Activated CD4-positive, alpha-beta T cell treated with anti-CD3 and anti-CD28 coated beads for 36 hours (primary cell): ENCODE measurements at regions not wholly inside any gene's neighbourhood (a gene's known extent, or its start where the extent isn't known, plus 50 kb on each side); places are given as distances from the start of the nearest gene placed in this dataset.
"Not testable (repeated sequence)": the region's sequence is repeated elsewhere in the genome, so short reads cannot be mapped to it uniquely, and the experiment has no call there.

ENCODE experiments used
- ATAC-seq: fragments of 200-7000 bp; cut with Tn5 transposase; one replicate; pipeline ENCODE4 v1.10.0; 2021; ENCODE audit warnings: mild to moderate bottlenecking, moderate library complexity
- CTCF ChIA-PET: fragments of 350-600 bp; sonication (Branson Sonifier 250); formaldehyde crosslinking; loops from one replicate; lab custom pipeline; 2021; ENCODE audit warnings: antibody characterized with exemption; lab: Charles Lee
- POLR2A ChIA-PET: fragments of 350-600 bp; sonication (Branson Sonifier 250); formaldehyde crosslinking; loops from one replicate; lab custom pipeline; 2021; ENCODE audit warnings: antibody characterized with exemption, inconsistent platforms; lab: Charles Lee
- DNase-seq: peaks from one replicate; pipeline ENCODE4 v3.0.0-alpha.2; 2020
- H3K27ac Mint-ChIP-seq: one replicate; pipeline ENCODE4 v1.8.0; 2021; ENCODE audit warnings: mixed read lengths
- H3K27me3 Mint-ChIP-seq: one replicate; pipeline ENCODE4 v1.8.0; 2021; ENCODE audit warnings: mixed read lengths
- H3K36me3 Mint-ChIP-seq: one replicate; pipeline ENCODE4 v1.8.0; 2021; ENCODE audit warnings: low read depth, mixed read lengths
- H3K4me1 Mint-ChIP-seq: one replicate; pipeline ENCODE4 v1.8.0; 2021; ENCODE audit warnings: mixed read lengths
- H3K4me3 Mint-ChIP-seq: one replicate; pipeline ENCODE4 v1.8.0; 2021; ENCODE audit warnings: mild to moderate bottlenecking, moderate library complexity, mixed read lengths
- H3K9me3 Mint-ChIP-seq: one replicate; pipeline ENCODE4 v1.8.0; 2021; ENCODE audit warnings: low read depth, mixed read lengths
- intact Hi-C, 2 experiments: fragments of 100-400 bp; cut with DNase I in 1 of 2; cut with micrococcal nuclease in 1 of 2; formaldehyde crosslinking; loops; one replicate each; pipeline versions ENCODE4 v1.14.2 to v1.15.1; 2022 to 2024; cut with DNase I, micrococcal nuclease

DNA sequence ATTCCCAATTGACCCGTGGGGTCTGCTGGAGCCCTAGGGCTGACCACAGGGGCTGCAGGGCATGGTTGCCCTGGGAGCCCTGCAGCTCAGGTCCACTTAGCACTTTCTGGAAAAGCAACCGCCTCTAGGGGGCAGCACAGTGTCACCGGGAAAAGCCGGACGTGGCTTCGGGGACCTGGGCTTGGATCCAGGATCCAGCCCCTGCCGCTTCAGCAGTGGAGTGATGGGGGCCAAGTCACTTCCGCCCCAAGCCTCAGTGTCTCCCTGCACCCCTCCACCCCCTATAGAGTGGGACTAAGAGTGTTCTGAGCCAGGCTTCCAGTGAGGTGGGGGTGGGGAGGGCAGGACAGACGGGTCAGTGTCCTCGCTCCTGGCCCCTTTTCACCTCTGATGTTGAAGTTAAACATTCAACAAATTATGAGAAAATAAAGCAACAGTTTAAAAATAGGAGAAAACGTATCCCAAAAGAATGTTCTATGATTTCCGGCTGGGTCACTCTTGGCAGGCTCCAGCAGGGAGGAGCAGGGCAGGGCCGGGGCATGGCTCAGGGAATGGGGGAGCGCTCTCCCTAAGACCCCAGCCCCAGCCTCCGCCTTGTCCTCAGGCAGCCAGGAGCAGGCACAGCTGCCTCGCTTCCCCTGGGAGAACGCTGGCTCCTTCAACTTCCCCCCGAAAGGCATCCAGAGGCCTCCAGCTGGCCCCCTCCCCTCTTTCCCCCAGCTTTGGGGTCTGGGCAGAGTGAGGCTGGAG, 96.5 kb upstream of the FGF3 start:
- H3K27me3 Mint-ChIP-seq = peaks cover 31% of the 10 kb centered on the region
- no peak overlapping the region for H3K4me3 Mint-ChIP-seq
- no peak overlapping the region for H3K27ac Mint-ChIP-seq
- H3K9me3 Mint-ChIP-seq = no peaks in the 10 kb centered on the region
- no peaks in the 10 kb centered on the region for H3K36me3 Mint-ChIP-seq
- peak; percentile 79 for DNase-seq
- peaks cover 2% of the 10 kb centered on the region for H3K4me1 Mint-ChIP-seq
- POLR2A ChIA-PET = no interaction called here
- CTCF ChIA-PET = interaction anchor here (0.6 to 1.0 kb wide), 4 partner anchors 22 to 810 kb away, joined by 3 to 5 read pairs (median 3); no protein-coding TSS in a partner anchor
- ATAC-seq = no peak
- intact Hi-C loops = no loop called here

DNA sequence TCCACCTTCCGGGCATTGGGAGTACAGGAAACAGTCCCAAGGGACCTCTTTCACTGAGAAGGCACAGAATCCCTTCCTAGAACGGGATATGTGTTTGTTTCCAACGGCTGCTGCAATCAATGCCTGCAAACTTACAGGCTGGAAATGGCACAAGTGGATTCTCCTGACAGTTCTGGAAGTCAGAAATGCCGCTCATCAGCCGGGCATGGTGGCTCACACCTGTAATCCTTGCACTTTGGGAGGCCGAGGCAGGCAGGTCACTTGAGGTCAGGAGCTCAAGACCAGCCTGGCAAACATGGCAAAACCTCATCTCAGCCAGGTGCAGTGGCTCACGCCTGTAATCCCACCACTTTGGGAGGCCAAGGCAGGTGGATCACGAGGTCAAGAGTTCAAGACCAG, 97.0 kb upstream of the FGF3 start:
- H3K36me3 Mint-ChIP-seq, DNase-seq, intact Hi-C loops, H3K4me3 Mint-ChIP-seq, H3K4me1 Mint-ChIP-seq, ATAC-seq, H3K9me3 Mint-ChIP-seq, H3K27ac Mint-ChIP-seq: not testable (repeated sequence)
- peaks cover 25% of the 10 kb centered on the region for H3K27me3 Mint-ChIP-seq
- POLR2A ChIA-PET = interaction anchor here (0.6 to 0.7 kb wide), 2 partner anchors 14 to 256 kb away, joined by 3 to 5 read pairs; no protein-coding TSS in a partner anchor
- CTCF ChIA-PET = interaction anchor here (0.6 to 1.0 kb wide), 4 partner anchors 23 to 809 kb away, joined by 3 to 5 read pairs (median 3); no protein-coding TSS in a partner anchor

DNA sequence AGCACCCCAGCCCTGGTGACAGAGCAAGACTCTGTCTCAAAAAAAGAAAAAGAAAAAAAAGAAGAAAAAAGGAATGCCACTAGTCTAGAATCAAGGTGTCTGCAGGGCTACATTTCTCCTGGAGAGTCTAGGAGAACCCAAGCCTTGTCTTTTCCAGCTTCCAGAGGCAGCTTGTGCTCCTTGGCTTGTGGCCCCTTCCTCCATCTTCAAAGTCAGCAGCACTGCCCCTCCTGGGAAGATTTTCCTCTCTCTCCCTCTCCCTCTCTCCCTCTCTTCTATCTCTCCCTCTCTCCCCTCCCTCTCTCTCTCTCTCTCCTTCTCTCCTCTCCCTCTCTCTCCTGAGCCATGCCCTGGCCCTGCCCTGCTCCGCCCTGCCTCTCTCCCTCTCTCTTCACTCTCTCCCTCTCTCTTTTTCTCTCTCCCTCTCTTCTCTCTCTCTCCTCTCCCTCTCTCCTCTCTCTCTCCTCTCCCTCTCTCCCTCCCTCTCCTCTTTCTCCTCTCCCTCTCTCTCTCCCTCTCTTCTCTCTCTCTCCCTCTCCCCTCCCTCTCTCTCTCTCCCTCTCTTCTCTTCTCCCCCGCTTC, 97.7 kb upstream of the FGF3 start:
- Mint-ChIP-seq H3K27ac (no peak overlapping the region), H3K4me3 (no peak overlapping the region), H3K4me1 (peaks cover 2% of the 10 kb centered on the region), H3K27me3 (peaks cover 20% of the 10 kb centered on the region), H3K36me3 (no peaks in the 10 kb centered on the region), H3K9me3 (no peaks in the 10 kb centered on the region)
- ATAC-seq (no peak), DNase-seq (no peak)
- intact Hi-C loops = no loop called here
- CTCF ChIA-PET = interaction anchor here (0.6 to 1.0 kb wide), 3 partner anchors 23 to 809 kb away, joined by 3 to 5 read pairs (median 3); no protein-coding TSS in a partner anchor
- POLR2A ChIA-PET = interaction anchor here (0.6 to 0.7 kb wide), 2 partner anchors 13 to 255 kb away, joined by 3 to 5 read pairs; no protein-coding TSS in a partner anchor

DNA sequence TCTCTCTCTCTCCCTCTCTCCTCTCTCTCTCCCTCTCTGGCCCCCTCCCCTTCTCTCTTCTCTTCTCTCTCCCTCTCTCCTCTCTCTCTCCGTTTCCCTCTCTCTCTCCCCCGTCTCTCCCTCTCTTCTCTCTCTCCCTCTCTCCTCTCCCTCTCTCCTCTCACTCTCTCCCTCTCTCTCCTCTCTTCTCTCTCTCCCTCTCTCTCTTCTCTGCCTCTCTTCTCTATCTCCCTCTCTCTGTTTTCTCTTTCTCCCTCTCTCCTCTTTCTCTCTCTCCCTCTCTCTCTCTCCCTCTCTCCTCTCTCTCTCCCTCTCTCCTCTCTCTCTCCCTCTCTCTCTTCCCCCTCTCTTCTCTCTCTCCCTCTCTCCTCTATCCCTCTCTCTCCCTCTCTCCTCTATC, 98.3 kb upstream of the FGF3 start:
- Mint-ChIP-seq H3K27me3 (peaks cover 16% of the 10 kb centered on the region), H3K4me1 (peaks cover 2% of the 10 kb centered on the region), H3K9me3 (no peaks in the 10 kb centered on the region), H3K27ac (no peak overlapping the region), H3K36me3 (no peaks in the 10 kb centered on the region), H3K4me3 (no peak overlapping the region)
- ATAC-seq = no peak
- ChIA-PET POLR2A (no interaction called here), CTCF (interaction anchor here (0.7 to 1.3 kb wide), 2 partner anchors 11 to 54 kb away, joined by 3 to 4 read pairs; no protein-coding TSS in a partner anchor)
- intact Hi-C loops = no loop called here
- no peak for DNase-seq

DNA sequence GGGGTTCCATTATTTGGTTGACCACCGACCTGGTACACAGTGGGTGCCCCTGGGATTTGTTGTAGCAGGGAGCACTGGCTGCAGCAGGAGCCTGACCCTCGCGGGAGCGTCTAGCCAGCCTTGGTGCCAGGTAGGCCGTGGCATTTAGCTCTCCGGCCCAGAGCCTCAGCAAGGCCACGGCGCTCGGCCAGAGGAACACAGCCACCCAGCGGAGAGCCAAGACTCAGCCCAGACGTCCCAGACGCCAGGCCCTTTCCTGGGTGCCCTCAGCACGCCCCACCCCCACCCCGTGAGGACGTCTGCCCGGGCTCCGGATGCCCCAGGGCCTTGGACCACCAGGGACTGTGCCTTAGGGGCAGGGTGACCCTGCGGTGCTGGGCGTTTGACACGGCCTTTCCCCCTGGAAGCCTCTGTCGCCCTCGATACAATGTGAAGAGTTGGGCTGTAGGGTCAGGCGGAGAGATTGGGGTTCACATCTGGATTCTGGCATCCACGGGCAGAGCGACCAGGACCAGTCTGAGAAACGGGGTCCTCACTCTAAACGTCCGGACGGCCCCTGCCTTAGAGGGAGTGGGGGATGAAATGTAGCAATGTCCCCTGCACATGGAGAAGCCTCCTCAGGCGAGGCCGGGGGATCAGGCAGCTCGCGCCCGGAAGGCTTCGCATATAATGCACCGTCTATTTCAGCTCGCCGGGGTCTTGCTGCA, 99.2 kb upstream of the FGF3 start:
- ChIA-PET CTCF (interaction anchor here (0.7 to 1.3 kb wide), 9 partner anchors 11 to 482 kb away, joined by 3 to 8 read pairs (median 3); partner anchors contain the start of gene LTO1), POLR2A (no interaction called here)
- peaks cover 21% of the 10 kb centered on the region for H3K27me3 Mint-ChIP-seq
- ATAC-seq = no peak
- H3K4me3 Mint-ChIP-seq = no peak overlapping the region
- H3K9me3 Mint-ChIP-seq = no peaks in the 10 kb centered on the region
- H3K4me1 Mint-ChIP-seq = peaks cover 2% of the 10 kb centered on the region
- no peaks in the 10 kb centered on the region for H3K36me3 Mint-ChIP-seq
- intact Hi-C loops = loop anchor here (1.0 to 2.0 kb wide), 2 partner anchors 272 to 273 kb away; no protein-coding TSS in a partner anchor
- no peak overlapping the region for H3K27ac Mint-ChIP-seq
- DNase-seq = no peak

DNA sequence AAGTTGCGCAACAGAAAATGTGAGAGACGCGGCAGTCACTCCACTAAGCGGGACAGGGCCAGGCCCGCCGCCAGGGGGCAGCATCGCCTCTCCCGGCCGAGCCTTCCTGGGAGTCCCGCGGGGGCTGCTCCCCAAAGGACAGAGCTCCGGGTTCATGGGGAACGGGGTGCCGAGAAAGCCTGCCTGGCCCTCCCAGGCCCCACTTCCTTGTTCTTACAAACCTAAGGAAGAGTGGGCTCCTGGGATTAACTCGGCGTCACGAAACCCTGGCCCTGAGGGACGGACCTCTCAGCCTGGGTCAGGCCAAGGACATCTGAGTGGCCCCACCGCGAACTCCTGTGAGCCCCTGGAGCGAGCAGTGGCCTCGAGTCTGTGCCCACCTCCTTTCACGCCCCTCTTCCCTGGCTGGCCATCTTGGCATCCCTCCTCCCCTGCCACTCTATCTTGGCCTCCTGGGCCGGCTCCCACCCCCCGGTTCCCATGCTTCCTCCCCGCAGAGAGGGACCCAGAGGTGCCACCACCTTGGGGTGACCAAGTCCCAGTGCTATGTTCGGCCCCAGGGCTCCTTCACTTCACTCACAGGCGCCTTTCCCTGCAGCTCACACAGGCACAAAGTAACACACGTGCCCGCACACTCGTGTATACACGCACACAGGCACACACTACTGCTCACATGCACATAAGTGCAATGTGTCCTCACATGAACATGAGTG, 99.9 kb upstream of the FGF3 start:
- Mint-ChIP-seq H3K9me3 (no peaks in the 10 kb centered on the region), H3K27me3 (peaks cover 27% of the 10 kb centered on the region), H3K4me1 (peaks cover 2% of the 10 kb centered on the region), H3K36me3 (no peaks in the 10 kb centered on the region), H3K4me3 (no peak overlapping the region), H3K27ac (no peak overlapping the region)
- DNase-seq = peak; percentile 85
- ChIA-PET CTCF (interaction anchor here (0.6 to 1.3 kb wide), 9 partner anchors 10 to 481 kb away, joined by 3 to 8 read pairs (median 4); partner anchors contain the start of gene LTO1), POLR2A (no interaction called here)
- intact Hi-C loops = loop anchor here (1.0 to 2.0 kb wide), 3 partner anchors 272 to 277 kb away; no protein-coding TSS in a partner anchor
- ATAC-seq = peak; percentile 71

DNA sequence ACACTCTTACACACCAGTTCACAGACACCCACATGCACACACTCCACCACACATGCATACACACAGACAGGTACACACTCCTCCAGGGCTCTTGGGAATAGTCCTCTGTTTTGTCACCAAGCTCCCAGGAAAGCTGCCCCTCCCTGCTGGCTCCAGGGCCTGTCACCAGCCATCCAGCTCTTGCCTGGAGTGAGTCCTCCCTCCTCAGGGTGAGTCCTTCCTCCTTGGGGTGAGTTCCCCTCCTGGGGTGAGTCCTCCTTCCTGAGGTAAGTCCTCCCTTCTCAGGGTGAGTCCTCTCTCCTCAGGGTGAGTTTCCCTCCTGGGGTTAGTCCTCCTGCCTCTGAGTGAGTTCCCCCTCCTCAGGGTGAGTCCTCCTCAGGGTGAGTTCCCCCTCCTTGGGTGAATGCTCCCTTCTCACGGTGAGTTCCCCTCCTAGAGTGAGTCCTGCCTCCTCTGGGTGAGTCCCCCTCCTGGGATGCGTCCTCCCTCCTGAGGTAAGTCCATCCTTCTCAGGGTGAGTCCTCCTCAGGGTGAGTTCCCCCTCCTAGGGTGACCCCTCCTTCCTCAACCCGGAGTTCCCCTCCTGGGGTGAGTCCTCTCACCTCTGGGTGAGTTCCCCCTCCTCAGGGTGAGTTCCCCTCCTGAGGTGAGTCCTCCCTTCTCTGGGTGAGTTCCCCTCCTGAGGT, 100.6 kb upstream of the FGF3 start:
- Mint-ChIP-seq H3K4me3 (no peak overlapping the region), H3K36me3 (no peaks in the 10 kb centered on the region), H3K27me3 (peaks cover 33% of the 10 kb centered on the region), H3K4me1 (peaks cover 2% of the 10 kb centered on the region), H3K27ac (no peak overlapping the region), H3K9me3 (no peaks in the 10 kb centered on the region)
- intact Hi-C loops = loop anchor here (1.0 to 2.0 kb wide), 2 partner anchors 271 to 276 kb away; no protein-coding TSS in a partner anchor
- no peak for DNase-seq
- ChIA-PET CTCF (no interaction called here), POLR2A (no interaction called here)
- ATAC-seq = peak; percentile 16

DNA sequence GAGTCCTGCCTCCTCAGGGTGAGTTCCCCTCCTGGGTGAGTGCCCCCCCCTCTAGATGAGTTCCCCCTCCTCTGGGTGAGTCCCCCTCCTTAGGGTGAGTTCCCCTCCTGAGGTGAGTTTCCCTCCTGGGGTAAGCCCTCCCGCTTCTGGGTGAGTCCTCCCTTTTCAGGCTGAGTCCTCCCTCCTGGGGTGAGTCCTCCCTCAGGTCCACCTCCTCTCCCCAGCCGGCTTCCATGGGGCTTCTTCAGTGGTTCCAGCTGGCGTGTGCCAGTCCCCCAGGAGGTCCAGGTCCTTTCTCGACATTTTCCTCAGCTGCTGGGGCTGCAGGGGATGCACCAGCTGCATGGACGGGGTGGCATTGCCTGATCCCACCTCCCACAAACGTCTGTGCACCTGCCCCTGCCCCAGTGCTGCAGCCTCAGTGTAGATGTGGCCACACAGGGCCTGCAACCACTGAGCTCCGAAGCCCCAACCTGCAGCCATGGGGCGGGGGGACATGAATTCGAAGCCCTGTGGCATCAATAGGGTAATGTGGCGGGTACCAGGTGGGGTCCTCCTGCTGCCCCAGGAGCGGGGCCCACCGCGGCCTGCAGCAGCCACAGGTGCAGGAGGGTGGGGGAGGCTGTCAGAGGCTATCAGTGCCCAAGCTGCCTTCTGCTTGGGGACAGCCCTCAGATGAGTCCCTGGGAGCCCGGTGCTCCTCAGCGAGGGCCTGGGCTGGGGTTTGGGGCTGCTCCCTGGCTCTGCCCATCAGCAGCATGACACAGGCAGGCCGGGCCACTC, 101.3 kb upstream of the FGF3 start:
- Mint-ChIP-seq H3K9me3 (no peaks in the 10 kb centered on the region), H3K36me3 (no peaks in the 10 kb centered on the region), H3K4me3 (no peak overlapping the region), H3K4me1 (peaks cover 2% of the 10 kb centered on the region), H3K27me3 (peaks cover 33% of the 10 kb centered on the region), H3K27ac (no peak overlapping the region)
- CTCF ChIA-PET = no interaction called here
- ATAC-seq = peak; percentile 17
- POLR2A ChIA-PET = no interaction called here
- no peak for DNase-seq
- intact Hi-C loops = no loop called here

DNA sequence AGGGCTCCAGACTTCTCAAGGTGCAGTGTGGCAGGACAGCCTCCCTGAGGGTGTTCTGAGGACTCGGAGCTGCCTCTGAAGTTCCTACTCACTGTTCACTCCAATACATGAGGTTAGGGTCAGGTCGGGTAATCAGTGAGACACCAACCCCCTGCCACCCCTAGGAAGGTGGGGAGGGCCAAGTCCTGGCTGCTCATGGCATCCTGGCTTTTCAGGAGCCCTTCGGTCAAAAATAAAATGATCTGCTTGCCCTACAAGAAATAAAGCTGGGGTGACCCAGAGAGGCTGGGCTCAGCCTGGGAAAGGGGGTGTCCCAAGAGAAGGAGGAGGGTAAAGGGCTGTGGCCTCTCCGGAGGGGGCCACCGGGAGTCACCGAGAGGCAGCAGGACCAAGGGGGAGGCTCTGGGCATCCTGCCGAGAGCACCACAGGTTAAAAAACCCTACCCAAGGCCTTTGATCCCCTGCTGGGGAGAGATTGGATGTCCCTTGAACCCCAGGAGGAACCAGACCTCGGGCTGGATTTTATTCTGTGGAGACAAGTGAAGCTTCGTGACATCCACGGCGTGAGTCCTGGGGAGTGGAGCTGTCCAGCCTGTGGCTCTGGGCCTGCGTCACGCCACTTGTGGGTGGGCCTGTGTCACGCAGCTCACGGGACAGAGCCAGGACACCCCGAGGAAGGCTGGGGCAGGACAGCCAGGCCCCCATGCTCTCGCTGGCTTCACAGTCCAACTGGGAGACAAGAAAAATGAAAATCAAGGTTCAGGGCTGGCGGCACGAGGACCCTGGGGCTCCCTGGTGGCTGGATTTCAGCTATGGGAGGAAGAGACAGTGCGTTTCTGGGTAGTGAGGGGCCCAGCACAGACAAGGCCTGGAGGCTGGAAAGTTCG, 102.2 kb upstream of the FGF3 start:
- no peak overlapping the region for H3K27ac Mint-ChIP-seq
- CTCF ChIA-PET = interaction anchor here (0.7 kb wide), 1 partner anchor 53 kb away, joined by 3 read pairs; no protein-coding TSS in a partner anchor
- H3K27me3 Mint-ChIP-seq = peaks cover 37% of the 10 kb centered on the region
- ATAC-seq (no peak), DNase-seq (no peak)
- no peaks in the 10 kb centered on the region for H3K9me3 Mint-ChIP-seq
- POLR2A ChIA-PET = no interaction called here
- no peak overlapping the region for H3K4me3 Mint-ChIP-seq
- H3K36me3 Mint-ChIP-seq = no peaks in the 10 kb centered on the region
- peaks cover 6% of the 10 kb centered on the region for H3K4me1 Mint-ChIP-seq
- intact Hi-C loops = no loop called here
